ENCODE measurements at regions not wholly inside any gene's neighbourhood (a gene's known extent, or its start where the extent isn't known, plus 50 kb on each side); places are given as distances from the start of the nearest gene placed in this dataset.

DNA sequence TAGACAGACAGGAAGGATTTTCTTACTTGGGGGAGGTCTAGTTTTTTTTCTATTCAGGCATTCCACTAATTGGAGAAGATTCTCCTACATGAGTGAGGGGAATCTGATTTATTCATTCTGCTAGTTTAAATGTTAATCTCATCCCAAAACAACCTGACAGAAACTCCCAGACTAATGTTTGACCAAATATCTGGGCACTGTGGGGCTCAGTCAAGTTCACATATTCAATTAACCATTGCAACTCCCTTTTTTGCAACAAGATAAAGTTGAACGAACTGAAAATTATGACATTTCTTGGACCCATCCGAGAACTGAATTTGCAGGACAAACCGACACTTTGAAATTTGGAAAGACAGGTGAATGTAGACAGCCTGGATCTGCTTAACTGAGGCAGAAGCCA, 194.4 kb upstream of the PTER start:
- TF ChIP-seq, protein P1, sequence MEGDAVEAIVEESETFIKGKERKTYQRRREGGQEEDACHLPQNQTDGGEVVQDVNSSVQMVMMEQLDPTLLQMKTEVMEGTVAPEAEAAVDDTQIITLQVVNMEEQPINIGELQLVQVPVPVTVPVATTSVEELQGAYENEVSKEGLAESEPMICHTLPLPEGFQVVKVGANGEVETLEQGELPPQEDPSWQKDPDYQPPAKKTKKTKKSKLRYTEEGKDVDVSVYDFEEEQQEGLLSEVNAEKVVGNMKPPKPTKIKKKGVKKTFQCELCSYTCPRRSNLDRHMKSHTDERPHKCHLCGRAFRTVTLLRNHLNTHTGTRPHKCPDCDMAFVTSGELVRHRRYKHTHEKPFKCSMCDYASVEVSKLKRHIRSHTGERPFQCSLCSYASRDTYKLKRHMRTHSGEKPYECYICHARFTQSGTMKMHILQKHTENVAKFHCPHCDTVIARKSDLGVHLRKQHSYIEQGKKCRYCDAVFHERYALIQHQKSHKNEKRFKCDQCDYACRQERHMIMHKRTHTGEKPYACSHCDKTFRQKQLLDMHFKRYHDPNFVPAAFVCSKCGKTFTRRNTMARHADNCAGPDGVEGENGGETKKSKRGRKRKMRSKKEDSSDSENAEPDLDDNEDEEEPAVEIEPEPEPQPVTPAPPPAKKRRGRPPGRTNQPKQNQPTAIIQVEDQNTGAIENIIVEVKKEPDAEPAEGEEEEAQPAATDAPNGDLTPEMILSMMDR (conservative IDR thresholded peaks at IDR 0.05), result no peak
- no peak for TF ChIP-seq ZFX (IDR thresholded peaks at IDR 0.05)
